ENCODE measurements at regions not wholly inside any gene's neighbourhood (a gene's known extent, or its start where the extent isn't known, plus 50 kb on each side); places are given as distances from the start of the nearest gene placed in this dataset.

- TF ChIP-seq TSHZ2 (CRISPR knock-in tag; IDR thresholded peaks at IDR 0.05) (no peak), CREB5 (CRISPR knock-in tag; IDR thresholded peaks at IDR 0.05; ENCODE audit: low read depth) (no peak), ZNF8 (CRISPR knock-in tag; IDR thresholded peaks at IDR 0.05) (no peak)
Observed at GRCh38 chr5:17816944-17817343, 182.7 kb downstream of the TAF11L14 start (continued).

GRCh38 chr5:17817990-17818389 is 183.7 kb downstream of the TAF11L14 start:
- ATAC-seq: no peak
- TF ChIP-seq CREB5 (CRISPR knock-in tag; IDR thresholded peaks at IDR 0.05; ENCODE audit: low read depth): no peak
- TF ChIP-seq CSRNP3 (CRISPR knock-in tag; IDR thresholded peaks at IDR 0.05): no peak
- TF ChIP-seq ESRRG (CRISPR knock-in tag; IDR thresholded peaks at IDR 0.05): no peak
- no peak for TF ChIP-seq POU6F1 (CRISPR knock-in tag; IDR thresholded peaks at IDR 0.05; ENCODE audit: borderline replicate concordance, low read depth)

- no peak for TF ChIP-seq CSDC2 (CRISPR knock-in tag; IDR thresholded peaks at IDR 0.05)
- no peak for TF ChIP-seq RARB (CRISPR knock-in tag; IDR thresholded peaks at IDR 0.05)
- no peak for TF ChIP-seq ZC3H10 (CRISPR knock-in tag; IDR thresholded peaks at IDR 0.05)
- TF ChIP-seq TCF4 (CRISPR knock-in tag; IDR thresholded peaks at IDR 0.05; ENCODE audit: borderline replicate concordance): no peak
- no peak for TF ChIP-seq ZNF565 (CRISPR knock-in tag; conservative IDR thresholded peaks at IDR 0.05; ENCODE audit: low read depth)
- TF ChIP-seq CREB5 (CRISPR knock-in tag; IDR thresholded peaks at IDR 0.05; ENCODE audit: low read depth): no peak
- no peak for TF ChIP-seq ZNF8 (CRISPR knock-in tag; IDR thresholded peaks at IDR 0.05)
- no peak for TF ChIP-seq ESRRG (CRISPR knock-in tag; IDR thresholded peaks at IDR 0.05)
- TF ChIP-seq OSR1 (CRISPR knock-in tag; IDR thresholded peaks at IDR 0.05): no peak
- TF ChIP-seq SNAI2 (CRISPR knock-in tag; IDR thresholded peaks at IDR 0.05): no peak
- no peak for TF ChIP-seq POU6F1 (CRISPR knock-in tag; IDR thresholded peaks at IDR 0.05; ENCODE audit: borderline replicate concordance, low read depth)
- TF ChIP-seq BACH2 (CRISPR knock-in tag; IDR thresholded peaks at IDR 0.05; ENCODE audit: borderline replicate concordance): no peak
- TF ChIP-seq CSRNP3 (CRISPR knock-in tag; IDR thresholded peaks at IDR 0.05): no peak
- no peak for TF ChIP-seq TSHZ2 (CRISPR knock-in tag; IDR thresholded peaks at IDR 0.05)
- no peak for TF ChIP-seq ARNTL (CRISPR knock-in tag; IDR thresholded peaks at IDR 0.05; ENCODE audit: borderline replicate concordance, low read depth)
- no peak for ATAC-seq
Observed at GRCh38 chr5:17819783-17820182, 185.5 kb downstream of the TAF11L14 start.
